SK-N-MC (cell line): ENCODE measurements at regions not wholly inside any gene's neighbourhood (a gene's known extent, or its start where the extent isn't known, plus 50 kb on each side); places are given as distances from the start of the nearest gene placed in this dataset.

Experiments
- EZH2 ChIP-seq: fragments of 200-600 bp; sonication (generic); IDR thresholded peaks from one replicate; pipeline ENCODE4 v1.6.1; 2017; ENCODE audit warnings: antibody characterized with exemption
- POLR2AphosphoS5 ChIP-seq: IDR thresholded peaks from 2 replicates; pipeline ENCODE4 v1.6.1; 2012; ENCODE audit warnings: mild to moderate bottlenecking, low read depth, low read length, borderline replicate concordance

GRCh38 chr2:146458585-146458984, 1386.2 kb upstream of the ACVR2A start:
- TF ChIP-seq EZH2: no peak
- TF ChIP-seq POLR2AphosphoS5: no peak
